HG03108 (cell line): ENCODE measurements at regions not wholly inside any gene's neighbourhood (a gene's known extent, or its start where the extent isn't known, plus 50 kb on each side); places are given as distances from the start of the nearest gene placed in this dataset.

Experiments
- ATAC-seq: cut with Tn5 transposase; IDR thresholded peaks from one replicate; pipeline ENCODE4 v1.9.1; 2021; ENCODE audit warnings: moderate library complexity; ENCODE audit not compliant: unreplicated experiment

- no peak for ATAC-seq
Observed at GRCh38 chr3:99013777-99014315, 112.4 kb upstream of the DCBLD2 start.

DNA sequence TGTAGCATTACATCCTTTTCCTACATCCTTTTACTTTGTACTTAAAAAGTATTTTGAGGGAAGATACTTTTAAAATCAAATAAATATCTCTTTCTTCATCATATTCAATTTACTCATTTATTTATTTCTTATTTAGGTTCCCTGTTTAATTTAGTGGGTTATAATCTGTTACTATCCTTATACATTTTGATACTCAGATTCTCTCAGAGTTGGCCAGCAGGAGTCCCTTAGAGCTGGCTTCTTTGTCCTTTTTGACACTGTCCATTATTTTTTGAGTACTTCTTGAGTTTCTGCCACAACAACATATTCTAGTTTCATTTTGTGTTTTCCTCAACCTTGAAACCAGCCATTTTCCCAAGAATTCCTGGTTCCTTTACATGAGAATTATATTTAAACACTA lies 111.6 kb upstream of the DCBLD2 start:
- ATAC-seq, result no peak

GRCh38 chr3:99012051-99012450 lies 110.6 kb upstream of the DCBLD2 start:
- peak; percentile 97 for ATAC-seq

DNA sequence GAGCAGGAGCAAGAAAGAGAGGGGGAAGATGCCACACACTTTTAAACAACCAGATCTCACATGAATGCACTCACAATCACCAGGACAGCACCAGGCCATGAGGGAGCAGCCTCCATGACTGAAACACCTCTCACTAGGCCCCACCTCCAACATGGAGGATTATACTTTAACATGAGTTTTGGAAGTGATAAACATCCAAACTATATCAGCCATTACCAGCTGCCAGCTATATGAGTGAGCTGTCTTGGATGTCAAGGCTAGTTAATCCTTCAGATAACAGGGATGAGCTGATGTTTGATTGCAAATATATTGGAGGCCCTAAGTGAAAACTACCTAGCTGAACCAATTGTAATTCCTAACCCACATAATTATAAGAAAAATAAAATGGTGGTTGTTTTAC lies 108.4 kb upstream of the DCBLD2 start:
- ATAC-seq, result no peak

GRCh38 chr3:99006686-99007085 lies 105.2 kb upstream of the DCBLD2 start:
- no peak for ATAC-seq

- ATAC-seq, result no peak
Observed at GRCh38 chr3:98999675-99000074, 98.2 kb upstream of the DCBLD2 start.

DNA sequence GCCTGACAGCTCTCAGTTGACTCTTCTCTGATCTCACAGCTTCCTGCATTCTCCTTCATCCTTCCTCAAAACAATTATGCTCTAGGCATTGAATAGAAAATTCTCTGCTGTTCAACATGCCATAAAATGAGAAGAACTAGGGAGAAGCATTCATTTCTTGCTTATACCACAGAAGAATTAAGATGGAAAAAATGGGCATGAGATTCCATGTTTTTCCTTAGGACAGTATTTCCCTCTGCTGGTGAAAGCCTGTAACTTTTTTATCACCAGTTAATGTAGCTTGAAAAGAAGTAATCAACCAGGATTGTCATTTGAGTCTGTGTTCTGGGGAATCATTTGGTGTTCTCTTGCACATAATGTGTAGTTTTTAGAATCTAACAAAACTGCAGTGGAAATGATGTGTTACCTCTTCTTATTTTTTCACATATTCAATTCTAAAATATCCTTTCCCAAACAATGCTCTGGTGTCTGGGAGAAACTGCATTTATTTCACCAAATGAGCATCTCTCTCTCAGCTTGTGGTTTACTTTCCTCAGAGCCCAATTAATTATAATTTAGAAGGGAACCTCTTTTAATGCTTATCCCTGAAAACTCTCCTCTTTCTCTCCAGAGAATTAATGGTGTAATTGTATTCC lies 92.8 kb upstream of the DCBLD2 start:
- no peak for ATAC-seq

DNA sequence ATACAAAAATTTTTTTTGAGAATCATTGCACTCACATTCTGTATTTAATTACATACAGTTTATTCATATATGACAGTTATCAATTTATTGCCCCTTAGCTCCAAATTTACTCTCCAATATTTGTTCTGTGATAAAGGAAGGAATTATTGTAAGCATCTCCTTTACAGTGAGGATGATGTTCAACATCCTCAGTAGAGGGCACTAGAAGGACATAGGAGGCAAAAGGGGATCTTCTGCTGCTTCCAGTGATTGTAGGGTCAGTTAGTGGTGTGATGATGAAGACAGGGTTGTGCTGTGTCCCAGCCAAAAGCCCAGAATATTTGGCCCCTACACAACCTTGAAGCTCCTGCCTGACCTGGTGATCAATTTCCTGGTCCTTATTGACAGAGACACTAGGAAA lies 89.9 kb upstream of the DCBLD2 start:
- ATAC-seq, result no peak

DNA sequence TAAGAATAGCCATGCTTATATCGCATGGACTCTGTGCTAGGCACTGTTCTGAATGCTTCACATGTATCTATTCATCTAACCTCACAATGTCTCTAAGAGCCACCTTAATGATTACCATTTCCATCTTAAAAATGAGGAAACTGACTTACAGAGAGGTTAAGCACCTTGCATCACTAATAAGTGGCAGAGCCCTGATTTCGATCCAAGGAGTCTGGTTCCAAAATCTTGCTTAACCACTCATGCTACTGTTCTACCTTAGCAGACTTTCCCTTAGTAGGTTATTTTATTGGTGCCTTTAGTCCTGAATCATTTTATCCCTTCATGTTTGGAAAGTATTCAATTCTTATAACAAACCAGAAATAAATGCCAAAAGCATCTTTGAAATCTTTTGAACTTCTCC lies 89.2 kb upstream of the DCBLD2 start:
- ATAC-seq, result no peak

GRCh38 chr3:98986073-98986472 lies 84.6 kb upstream of the DCBLD2 start:
- no peak for ATAC-seq

DNA sequence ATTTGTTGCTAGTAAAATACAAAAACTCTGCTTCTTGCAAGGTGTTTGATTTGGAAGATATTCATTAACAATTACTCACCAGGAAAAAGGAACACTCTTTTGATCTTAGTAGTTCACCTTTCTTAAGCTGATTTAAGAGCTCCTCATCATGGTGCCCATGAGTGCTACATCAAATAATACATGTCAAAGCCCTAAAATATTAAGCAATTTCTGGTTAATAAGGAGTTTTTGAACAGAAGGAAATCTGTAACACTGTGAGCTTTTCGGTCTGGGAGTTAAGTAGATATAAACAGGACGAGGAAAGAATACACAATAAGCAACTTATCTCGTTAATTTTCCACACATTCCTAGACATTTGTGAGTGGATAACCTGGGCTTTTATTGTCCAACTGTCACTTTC lies 83.9 kb upstream of the DCBLD2 start:
- ATAC-seq, result no peak

- no peak for ATAC-seq
Observed at GRCh38 chr3:98984024-98984423, 82.5 kb upstream of the DCBLD2 start.

DNA sequence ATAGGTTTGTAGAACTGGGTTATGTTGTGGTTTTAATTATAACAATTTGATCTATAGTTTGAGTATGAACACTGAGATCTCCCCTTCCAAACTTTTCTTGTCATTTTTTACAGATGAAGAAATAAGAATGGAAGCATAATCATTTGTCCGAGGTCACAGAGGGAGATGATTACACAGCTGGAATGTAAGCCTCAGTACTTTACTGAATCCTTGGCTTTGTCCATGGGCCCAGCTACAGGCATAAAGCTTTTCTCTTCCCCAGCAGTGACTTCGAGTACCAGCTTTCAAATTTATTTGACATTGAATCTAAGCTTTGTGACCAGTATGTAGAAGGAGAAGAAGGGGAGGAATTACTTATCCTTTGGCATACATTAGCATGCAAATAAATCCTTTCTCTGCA lies 80.9 kb upstream of the DCBLD2 start:
- no peak for ATAC-seq

GRCh38 chr3:98980915-98981596 lies 79.6 kb upstream of the DCBLD2 start:
- ATAC-seq, result peak; percentile 87

- ATAC-seq, result no peak
Observed at GRCh38 chr3:98979296-98979695, 77.8 kb upstream of the DCBLD2 start.

- no peak for ATAC-seq
Observed at GRCh38 chr3:98978068-98978811, 76.7 kb upstream of the DCBLD2 start.

GRCh38 chr3:98977520-98977919 lies 76.0 kb upstream of the DCBLD2 start:
- ATAC-seq, result no peak

GRCh38 chr3:98974442-98974841 lies 72.9 kb upstream of the DCBLD2 start:
- ATAC-seq, result no peak

DNA sequence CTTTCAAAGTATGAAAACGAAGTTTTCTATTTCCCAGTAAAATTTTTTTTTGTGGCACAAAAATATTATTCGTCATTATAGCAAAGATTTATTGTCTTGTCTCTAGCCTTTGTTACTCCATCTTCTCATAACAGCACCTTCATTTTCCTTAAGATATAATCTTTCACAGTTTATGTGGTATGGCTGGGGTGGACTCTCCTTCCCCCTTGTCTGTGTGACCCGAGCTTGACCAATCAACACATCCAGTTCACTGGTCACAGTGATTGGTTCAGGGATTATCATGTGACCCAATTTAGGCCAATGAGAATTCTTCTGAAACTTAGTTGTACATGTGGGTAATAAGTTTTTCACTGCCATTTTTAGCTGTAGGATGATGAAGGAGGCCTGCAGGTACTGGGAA lies 71.2 kb upstream of the DCBLD2 start:
- no peak for ATAC-seq

DNA sequence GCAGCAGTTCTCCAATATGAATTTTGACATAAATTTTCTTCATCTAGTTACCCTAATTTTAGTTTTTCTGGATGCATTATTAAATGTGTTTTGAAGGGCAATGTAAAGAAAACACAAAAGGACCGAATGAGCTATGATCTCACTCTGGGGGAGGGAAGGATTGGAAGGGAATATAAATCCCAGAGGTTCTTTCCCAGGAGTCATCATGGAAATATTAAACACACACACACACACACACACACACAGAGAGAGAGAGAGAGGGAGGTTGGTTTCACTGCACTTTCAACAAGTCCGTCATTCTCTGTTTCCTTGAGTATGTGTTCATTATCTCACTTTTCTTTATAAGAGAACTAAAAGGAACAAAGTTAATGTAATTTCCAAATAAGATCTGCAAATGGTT lies 70.7 kb upstream of the DCBLD2 start:
- no peak for ATAC-seq

- ATAC-seq, result no peak
Observed at GRCh38 chr3:98971169-98971681, 69.7 kb upstream of the DCBLD2 start.

DNA sequence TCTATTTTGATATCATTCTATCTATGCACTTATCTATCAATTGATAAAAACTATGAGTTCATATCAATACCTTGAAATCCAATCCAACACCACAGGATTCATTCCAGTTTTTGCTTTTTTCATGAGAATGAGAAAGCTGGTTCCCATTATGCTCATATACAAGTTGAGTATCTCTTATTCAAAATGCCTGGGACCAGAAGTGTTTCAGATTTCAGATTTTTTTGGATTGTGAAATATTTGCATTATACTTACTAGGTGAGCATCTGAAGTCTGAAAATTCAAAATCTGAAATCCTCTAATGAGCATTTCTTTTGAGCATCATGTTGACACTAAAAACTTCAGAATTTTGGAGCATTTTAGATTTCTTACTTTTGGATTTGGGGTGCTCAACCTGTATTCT lies 67.8 kb upstream of the DCBLD2 start:
- ATAC-seq, result no peak
